Effector CD8-positive, alpha-beta T cell (primary cell): ENCODE measurements at regions not wholly inside any gene's neighbourhood (a gene's known extent, or its start where the extent isn't known, plus 50 kb on each side); places are given as distances from the start of the nearest gene placed in this dataset.
"Not testable (repeated sequence)": the region's sequence is repeated elsewhere in the genome, so short reads cannot be mapped to it uniquely, and the experiment has no call there.

Experiments used
- DNase-seq: peaks from one replicate; lab custom pipeline; 2025; lab: John Stamatoyannopoulos, UW

- DNase-seq: no peak
Measured at GRCh38 chr20:50449738-50450492, 60.3 kb upstream of the PTPN1 start.

DNA sequence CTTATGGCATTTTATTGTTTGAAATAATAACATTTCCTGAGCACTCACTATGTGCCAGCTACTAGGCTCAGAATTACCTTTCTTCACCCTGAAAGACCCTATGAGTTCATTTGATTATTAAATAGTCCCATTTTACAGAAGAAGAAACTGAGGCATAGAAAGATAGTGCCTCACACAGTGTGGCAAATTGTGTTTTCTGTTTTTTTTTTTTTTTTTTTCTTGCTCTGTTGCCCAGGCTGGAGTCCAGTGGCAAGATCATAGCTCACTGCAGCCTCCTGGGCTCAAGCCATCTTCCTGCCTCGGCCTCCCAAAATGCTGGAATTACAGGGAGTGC, 59.7 kb upstream of the PTPN1 start:
- DNase-seq: no peak

DNA sequence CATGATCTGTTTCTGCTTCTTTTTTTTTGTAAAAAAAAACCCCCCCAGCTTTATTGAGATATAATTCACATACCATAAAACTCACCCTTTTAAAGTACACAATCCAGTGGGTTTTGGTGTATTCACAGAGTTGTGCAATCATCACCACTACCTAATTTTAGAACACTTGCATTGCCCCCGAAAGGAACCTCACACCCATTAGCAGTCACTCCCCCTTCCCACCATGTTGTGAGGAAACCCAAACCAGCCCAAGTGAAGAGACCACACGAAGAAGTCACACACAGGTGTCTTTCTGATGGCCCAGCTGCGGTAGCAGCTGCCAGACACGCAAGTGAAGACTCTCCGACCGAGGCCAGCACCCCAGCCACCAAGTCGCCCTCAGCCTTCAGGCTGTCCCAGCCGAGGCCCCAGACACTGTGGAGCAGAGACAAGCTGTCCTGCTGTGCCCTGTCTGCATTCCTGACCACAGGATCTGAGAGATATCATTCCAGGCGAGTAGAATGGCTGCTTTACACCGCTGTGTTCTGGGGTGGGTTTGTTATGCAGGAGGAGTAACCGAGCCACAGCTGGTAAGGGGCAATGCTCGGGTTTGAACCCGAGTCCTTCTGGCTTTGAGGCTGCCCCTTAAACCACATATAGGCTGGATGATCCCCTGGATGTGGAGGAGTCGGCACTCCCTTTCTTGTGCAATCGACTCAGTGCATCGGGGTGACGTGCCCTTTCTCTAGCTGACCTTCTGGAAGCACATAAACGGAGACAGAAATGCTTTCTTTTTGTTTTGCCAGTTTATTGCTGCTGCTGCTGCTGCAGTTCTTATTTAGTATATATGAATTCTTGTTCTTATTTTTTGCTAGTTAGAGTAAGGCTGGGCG, 59.1 kb upstream of the PTPN1 start:
- DNase-seq: no peak

DNA sequence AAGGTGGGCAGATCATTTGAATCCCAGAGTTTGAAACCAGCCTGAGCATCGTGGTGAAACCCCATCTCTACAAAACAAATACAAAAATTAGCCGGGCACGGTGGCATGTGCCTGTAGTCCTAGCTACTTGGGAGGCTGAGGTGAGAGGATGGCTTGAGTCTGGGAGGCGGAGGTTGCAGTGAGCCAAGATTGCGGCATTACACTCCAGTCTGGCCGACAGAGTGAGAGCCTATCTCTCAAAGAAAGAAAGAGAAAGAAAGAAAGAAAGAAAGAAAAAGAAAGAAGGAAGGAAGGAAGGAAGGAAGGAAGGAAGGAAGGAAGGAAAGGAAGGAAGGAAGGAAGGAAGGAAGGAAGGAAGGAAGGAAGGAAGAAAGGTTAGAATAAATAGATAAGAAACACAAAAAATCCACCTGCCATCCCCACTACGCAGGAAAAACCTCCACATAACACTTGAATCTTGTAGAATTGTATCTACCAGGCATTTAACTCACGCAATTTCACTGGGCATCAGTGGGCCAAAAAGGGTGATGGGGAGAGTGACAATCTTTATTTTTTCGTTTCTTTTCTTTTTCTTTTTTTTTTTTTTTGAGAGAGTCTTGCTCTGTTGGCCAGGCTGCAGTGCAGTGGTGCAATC, 58.3 kb upstream of the PTPN1 start:
- DNase-seq: not testable (repeated sequence)

- DNase-seq: no peak
Measured at GRCh38 chr20:50453533-50454244, 56.5 kb upstream of the PTPN1 start.

- DNase-seq: not testable (repeated sequence)
Measured at GRCh38 chr20:50455245-50455644, 54.9 kb upstream of the PTPN1 start.

DNA sequence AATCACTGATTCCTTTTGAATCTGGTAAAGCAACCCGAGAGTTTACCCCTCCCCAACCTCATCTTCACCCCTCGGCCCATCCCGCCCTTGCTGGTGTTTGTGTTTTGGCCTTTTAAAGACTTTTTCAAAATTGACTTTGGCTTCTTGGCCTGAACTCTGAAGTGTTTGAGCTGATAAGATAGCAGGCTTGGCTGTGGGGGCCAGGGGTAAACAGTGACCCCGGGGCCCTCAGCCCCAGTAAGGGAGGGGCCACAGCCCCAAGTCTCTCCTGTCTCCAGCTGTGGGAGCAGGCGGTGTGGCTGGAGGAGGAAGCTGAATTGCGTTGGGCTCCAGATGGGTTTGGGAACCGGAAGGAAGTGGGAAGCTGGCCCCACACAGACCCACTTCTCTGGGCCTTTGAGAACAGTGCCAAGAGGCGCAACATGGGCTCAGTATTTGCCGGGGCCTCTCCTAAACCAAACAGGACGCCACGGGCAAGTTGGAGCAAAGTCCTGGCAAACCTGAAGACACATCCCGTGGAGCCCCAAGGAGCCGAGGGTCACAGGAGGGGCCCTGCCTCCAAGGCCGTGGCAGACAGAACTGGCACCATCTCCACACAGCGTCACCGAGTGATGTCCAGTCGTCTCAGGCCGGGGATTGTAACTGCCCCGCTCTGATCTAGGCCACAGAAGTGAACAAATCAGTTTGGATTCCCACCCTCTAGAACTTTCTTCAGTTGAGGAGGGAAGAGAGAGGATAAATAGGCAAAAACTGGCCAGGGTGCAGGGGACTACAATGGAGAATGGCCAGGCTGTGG, 54.3 kb upstream of the PTPN1 start:
- no peak for DNase-seq

- DNase-seq: no peak
Measured at GRCh38 chr20:50456452-50457324, 53.5 kb upstream of the PTPN1 start.

GRCh38 chr20:50459124-50459918, 50.9 kb upstream of the PTPN1 start:
- no peak for DNase-seq

DNA sequence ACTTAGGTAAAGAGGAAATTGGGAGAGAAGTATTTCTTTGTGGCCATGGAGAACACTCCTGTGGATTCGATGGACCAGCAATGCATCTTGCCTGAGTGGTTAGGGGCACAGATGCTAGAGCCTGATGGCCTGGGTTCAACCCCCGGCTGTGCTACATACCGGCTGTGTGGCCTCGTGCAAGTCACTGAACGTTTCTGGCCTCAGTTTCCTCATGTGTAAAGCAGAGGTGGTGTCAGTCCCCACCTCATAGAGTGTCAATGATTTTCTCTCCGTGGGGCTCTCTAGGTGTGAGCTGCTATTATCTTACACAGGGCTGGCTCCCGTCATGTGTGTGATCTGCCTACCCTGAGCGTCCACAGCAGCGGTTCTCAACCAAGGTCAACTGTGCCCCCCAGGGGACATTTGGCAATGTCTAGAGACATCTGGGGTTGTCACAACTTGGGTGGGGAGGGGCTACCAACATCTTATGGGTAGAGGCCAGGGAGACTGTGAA, 50.0 kb upstream of the PTPN1 start:
- no peak for DNase-seq
